Body of pancreas (tissue), 4 donors: ENCODE measurements at regions not wholly inside any gene's neighbourhood (a gene's known extent, or its start where the extent isn't known, plus 50 kb on each side); places are given as distances from the start of the nearest gene placed in this dataset.

Experiments used
- CTCF ChIP-seq, 7 experiments: fragments of 450-650 bp in 4 of 7; fragments of 200-600 bp in 3 of 7; sonication (generic) in 3 of 7; IDR thresholded peaks; one replicate each; pipeline ENCODE4 v1.5.1; 2016 to 2019; ENCODE audit warnings: antibody characterized with exemption in 7 of 7
- POLR2A ChIP-seq, 3 donors: fragments of 450-650 bp; IDR thresholded peaks; one replicate each; pipeline ENCODE4 v1.6.1; 2016; ENCODE audit warnings: antibody characterized with exemption in 3 of 3, mild to moderate bottlenecking in 2 of 3

GRCh38 chr1:67966666-67967009, 83.8 kb downstream of the DIRAS3 start:
- TF ChIP-seq POLR2A (IDR thresholded peaks at IDR 0.05) (no peak), CTCF (IDR thresholded peaks at IDR 0.05) (no peak)
